ENCODE measurements at regions not wholly inside any gene's neighbourhood (a gene's known extent, or its start where the extent isn't known, plus 50 kb on each side); places are given as distances from the start of the nearest gene placed in this dataset.

DNA sequence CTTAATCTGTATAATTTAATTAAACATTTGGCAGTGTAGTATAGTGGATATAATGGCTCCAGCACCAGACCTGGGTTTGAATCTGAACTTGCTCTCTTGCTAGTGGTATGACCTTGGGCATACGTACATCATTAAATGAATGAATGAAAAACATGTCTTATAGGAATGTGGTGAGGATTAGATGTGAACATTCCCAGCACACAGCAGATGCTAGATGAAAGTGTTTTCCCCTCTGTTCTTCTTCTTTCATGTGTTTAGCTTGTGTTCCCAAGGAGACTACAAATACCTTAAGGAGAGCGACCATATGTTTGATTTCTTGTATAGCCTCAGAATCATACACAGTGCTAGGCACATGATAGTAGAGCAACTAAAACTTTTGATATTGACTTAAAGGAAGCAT lies 56.5 kb downstream of the CT47B1 start:
- DNase-seq = no peak

DNA sequence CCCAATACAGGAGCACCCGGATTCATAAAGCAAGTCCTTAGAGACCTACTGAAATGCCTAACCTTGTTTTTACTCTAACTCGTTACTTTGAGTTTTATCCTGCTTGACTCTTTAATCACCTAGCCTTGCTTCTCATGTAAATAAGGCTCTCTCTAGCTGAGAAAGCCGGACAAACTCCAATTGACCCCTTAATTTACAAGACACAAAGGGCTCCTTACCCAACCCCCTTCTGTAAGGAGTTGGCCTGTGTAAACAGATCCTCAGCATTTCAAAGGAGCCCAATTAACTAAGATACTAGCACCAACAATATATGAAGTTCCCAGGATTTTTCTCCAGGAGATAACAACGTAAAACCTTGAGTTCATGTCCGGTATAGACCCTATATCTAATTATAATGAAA lies 61.7 kb downstream of the CT47B1 start:
- DNase-seq = no peak

DNA sequence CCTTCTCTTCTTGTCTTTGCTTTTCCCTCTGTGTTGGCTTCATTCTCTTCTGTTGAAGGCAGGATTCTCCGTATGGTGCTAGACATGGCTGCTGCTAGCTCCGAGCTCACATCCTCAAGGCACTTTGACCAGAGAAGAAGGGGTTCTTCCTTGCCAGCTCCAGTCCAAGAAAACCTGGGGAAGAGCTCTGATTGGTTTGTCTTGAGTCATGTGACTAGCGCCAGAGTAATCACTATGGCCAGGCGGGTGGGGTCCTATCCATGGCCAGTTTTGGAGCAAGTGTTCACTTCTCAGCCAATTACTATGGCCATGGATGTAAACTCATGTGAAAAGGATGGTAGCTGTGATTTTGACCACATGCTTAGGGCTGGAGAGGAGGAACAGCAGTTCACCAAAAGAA lies 74.2 kb downstream of the CT47B1 start:
- no peak for DNase-seq

DNA sequence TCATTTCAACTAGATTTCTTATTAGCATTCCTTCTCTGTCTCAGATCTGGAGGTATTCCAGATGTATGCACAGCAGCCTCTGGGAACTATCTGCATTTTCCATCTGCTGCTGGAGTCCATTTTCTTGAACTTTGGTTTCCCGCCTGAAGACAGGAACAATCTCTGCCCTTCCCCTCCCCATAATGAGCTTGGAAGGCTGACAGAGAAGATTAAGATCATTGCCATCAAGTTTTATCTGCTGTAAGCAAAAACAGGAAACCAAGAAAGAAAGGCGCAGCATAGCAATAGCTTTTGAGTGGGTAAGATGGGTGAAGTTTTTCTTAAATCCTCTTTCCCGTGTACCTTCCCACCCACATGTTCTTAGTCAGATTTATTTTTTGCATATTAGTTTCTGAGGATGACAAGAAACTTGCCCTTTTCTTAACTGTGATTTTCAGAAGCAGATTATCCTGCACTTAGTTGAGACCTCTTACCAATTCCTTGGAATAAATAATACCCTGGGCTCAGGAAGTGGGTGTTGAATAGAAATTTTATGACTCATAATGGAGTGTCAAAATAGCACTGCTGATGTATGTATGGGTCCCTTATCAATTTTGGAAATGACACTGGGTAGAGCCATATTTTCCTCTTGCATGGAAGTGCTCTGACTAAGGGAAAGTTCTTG lies 78.3 kb downstream of the CT47B1 start:
- peak; percentile 7 for DNase-seq

DNA sequence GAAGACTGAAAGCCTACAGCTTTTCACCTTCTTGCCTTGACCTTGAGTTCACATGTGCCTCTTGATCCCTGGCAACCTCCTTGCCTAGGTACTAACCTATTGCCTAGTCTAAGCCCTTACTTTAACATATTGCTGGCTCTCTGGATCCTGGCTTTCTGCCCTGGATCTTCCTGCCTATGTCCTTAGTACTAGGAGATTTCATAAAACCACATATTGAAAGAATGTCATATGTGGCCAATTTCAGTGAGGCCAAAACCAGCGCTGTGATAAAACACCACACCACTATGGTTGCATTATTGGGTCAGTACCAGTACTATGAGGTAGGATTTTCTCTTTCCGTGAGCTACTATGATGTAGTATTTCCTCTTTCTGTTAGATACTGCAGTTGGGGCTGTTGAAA lies 80.4 kb downstream of the CT47B1 start:
- no peak for DNase-seq

DNA sequence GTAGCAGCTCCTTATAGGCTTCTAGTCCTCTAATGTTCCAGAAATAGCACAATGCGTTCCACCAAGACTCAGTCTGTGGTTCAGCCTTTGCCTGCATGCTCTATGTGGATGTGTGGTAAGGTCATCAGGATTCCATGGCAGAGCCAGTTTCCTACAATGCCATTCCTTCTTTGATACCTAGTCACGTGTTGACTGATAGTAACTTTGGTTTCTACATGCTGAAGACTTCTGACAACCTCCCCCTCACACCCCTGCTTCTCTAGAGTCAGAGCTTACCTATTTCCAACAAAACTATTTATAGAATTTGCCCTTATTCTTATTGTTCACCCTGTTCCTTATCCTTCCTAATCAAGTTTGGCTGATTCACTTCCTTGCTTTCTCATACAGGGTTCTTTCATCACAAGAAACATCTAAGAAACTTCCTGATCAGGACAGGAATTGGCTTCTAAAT lies 81.1 kb downstream of the CT47B1 start:
- DNase-seq = no peak

DNA sequence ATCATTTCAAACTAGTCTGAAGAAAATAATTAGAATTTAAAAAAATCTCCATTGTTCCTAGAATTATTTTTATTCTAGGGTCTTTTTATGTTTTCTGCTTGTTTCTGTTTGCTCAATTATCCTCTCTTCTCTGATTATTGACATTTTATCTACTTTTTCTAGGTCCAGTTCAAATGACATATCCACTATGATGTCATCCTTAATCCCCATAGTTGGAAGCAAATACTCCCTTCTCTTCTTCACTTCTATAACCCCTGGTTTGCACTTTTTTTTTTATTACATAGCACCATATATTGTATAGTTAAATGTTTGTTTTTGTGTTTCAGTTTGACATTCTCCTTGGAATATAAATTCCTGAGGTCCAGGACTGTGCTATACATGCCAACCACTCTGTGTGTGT lies 82.6 kb downstream of the CT47B1 start:
- no peak for DNase-seq

DNA sequence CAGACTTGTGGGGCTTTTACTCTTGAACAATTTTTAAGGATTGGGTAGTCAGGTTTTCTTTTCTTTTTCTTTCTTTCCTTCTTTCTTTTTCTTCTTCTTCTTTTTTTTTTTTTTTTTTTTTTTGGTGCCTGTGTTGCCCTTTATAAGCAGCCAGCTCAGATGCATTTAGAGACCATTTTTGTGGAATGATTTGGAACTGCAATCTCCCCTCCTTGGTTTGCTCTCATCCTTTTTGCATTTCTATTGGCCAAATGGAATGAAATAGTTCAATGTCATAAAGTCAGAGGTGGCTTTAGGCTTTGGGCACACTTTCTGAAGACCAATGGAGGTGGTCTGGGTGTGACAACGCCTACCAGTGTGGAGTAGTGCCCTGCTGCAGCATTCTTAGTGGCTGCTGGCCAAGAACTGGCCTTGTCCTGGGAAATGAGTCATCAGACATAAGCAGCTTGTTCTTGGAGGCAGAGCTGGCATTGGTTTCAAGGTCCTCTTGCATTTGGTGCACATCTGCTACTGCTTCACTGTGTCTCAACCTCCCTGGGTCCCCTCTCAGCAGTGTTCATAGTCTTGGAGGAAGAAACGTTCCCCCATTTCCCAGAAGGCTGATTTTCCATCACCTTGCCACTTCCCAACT lies 84.5 kb downstream of the CT47B1 start:
- no peak for DNase-seq

DNA sequence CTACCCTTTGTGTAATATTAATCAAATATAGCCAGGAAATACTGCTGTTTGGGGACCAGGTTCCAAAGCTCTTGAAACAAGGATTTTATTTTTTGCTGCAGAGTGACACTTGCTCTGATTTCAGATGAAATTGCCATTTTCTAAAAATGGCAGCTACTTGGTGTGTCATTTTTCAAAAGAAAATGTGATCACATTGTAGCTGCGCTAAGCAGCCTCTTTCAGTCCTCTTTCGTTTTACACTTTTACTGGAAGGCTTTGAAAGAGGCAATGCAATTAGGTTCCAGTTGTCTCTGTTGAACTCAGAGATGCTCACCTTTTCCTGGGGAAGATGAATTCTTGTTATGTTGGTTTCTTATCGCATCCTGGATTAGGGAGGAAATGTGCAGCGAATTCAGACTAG lies 85.1 kb downstream of the CT47B1 start:
- DNase-seq = no peak

DNA sequence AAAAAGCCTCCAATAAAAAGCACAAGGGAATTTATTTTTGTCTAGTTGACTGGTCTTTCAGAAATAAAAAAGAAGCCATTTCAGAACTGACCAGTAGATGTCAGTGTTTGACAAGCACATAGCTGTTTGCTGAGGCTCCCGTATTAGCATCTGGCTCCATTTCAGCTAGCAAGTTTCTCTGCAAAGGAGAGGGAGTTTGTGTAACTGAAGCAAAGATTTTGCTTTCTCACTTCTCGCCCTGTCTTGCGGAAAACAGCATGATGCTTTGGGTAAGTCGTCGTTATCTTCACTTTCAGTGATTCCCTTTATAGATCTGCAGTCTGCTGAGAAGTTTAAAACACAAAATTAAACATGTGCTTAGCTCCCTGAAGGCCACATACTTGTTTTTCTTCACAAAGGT lies 85.5 kb downstream of the CT47B1 start:
- DNase-seq = peak; percentile 66

DNA sequence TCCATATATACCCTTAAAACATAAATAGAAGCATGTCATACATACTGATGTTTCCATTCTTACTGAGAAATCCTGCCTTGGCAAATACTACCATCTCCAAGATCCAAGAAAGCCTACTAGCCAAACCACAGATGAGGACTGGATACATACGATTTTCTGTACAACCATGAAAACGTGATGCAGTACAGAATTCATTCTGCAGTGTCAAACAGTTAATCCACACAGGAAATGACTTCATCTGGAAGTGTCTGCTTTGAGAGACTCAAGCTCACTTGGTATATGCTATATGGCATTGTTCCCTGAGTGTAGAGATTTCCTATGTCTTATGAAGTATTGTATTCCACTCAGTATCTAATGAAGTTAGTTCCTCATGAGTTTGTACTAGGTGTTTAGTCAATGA lies 94.3 kb downstream of the CT47B1 start:
- no peak for DNase-seq

DNA sequence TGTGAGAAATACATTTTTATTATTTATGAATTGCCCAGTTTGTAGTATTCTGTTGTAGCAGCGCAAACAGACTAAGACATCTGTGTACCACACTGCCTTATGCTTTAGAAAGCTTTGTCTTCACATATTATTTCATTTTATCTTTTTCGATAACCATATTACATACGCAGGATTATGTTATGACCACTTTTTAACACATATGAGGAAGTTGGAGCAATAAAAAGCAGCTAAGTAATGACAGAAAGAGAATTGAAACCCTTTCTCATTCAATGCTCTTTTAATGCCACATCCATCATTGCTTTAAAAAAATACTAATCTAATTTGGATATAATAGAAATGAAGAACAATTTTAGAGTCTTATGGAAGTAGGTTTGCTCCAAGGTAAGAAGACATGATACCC lies 99.7 kb downstream of the CT47B1 start:
- DNase-seq = no peak

DNA sequence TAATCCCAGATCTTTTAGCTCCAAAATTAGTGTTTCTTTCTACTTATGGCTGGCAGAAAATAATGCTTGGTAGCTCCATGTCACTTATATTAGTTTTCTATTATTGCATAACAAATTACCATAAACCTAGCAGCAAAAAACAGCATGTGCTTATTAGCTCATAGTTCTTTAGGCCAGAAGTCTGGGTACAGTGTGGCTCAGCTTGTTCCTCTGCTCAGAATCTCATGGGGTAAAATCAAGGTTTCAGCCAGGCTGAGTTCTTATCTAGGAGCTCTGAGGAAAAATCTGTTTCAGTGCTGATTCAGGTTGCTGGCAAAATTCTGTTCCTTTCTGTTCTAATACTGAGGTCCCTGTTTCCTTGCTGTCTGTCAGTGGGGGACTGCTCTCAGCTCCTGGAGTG lies 101.1 kb downstream of the CT47B1 start:
- DNase-seq = no peak

DNA sequence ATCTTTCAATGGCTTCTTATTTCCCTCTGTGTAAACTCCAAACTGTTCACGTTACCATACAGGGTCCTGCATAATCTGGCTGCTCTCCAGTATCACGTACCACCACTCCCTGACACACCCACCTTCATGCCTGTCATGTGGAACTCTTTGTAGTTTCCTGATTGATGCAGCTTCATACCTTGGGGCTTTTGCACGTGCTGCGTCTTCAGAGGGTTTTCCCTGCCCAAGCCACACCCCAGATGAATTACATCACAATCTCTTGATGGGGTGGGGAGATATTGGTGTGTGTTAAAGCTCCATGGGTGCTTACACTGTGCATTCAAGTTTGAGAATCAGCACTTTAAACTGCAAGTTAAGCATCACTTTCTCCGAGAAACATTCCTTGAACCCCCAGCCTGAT lies 101.9 kb downstream of the CT47B1 start:
- DNase-seq = no peak

DNA sequence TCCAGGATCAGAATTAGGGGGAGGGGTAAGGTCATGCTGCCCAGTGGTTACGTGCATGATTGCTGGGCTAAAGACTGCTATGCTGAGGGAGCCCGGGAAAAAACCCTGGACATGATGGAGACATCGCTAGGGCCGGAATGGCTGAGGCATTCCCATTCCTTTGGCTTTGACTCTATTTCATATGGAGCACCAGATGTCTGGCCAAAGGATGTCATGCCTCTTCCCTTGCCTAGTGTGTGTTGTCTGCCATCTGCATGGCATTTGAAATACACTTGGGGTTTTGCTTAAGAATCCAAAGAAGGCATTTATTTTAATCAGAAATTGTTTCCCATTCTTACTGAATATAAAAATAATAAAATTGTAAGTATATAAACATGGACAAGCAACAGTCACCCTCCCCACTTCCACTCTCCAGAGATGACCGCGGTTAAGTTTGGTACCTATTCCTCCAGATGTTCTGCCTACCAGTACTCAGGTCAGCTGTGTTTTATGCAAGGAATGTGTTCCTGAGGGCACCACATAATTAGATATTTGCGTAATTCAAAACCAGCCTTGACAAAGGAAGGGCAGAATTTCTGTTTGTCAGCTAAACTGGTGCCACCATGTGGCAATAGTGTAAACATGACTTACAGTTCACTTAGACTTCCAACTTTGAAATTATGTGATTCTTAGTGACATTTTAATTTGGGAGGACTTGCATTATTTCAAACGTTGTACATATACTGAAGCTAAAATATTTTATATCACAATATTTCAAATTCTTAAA lies 105.9 kb downstream of the CT47B1 start:
- peak; percentile 29 for DNase-seq

DNA sequence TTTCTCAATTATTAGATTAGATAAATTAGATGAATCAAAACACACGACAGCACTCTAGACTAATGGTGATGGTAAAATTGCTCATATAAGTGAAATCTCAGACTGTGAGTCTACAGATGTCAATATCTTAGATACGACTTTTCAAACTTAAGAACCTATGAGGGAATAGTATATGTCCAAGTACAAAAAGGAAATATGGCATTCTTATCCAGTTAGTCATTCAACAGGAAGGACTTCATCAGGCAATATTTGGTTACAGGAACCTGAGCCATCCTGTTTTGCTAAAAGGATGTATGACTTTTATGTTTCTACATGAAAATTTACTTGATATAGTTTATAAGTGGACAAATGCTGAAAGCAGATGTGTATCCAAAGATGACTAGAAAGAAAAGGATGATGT lies 107.0 kb downstream of the CT47B1 start:
- DNase-seq = no peak

DNA sequence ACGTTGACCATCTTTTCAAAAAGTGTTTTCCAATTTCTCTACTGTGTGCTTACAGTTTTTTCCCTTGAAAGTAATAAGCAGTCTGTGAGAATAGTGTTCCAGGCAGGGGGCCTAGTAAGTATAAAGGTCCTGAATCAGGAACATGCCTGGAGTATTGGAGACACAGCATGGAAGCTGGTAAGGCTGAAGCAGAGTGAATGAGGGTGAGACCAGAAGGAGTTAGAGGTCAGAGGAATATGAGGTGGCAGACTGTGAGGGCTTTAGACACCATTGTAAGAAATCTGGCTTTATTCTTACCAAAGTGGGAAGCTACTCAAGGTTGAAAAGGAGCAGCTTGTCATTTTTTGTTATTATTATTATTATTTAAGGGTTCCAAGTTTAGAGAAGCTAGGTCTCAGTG lies 107.4 kb downstream of the CT47B1 start:
- DNase-seq = no peak

DNA sequence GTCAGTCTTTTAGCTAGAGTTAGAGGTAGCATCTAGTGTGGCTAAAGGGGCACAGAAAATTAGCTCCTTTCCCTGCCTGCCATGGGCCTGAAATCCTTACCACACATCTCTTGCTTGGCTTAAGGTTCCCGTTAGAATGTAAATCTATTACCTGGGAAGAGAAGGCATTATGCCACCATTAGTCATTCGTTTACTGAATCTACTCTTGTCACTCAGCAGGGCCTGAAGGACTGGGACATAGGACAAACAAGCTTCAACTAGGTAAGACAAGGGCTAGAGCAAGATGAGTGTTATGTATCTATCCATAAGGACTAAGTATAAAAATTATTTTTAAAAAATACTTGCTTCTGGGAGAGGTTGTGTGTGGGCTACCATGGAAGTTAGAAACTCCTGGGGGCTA lies 112.4 kb downstream of the CT47B1 start:
- no peak for DNase-seq

DNA sequence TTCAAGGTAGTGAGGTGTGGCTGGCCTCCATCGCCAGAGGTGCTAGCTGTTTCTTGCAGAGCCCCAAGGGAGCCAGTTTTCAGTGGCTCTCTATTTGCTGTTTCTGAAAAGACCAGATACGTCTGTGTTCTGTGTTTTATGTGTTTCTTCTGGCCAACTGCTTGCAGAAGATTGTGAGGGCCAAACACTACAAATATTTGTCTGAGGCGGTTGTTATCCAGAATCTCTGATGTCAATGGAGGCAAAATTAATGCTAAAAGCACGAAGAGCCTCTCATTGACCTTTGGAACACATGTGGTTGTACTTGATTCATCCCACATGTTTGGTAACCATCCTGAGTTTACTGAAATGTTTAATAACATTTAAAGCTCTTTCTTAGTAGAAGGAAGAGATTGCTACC lies 113.9 kb downstream of the CT47B1 start:
- DNase-seq = no peak

DNA sequence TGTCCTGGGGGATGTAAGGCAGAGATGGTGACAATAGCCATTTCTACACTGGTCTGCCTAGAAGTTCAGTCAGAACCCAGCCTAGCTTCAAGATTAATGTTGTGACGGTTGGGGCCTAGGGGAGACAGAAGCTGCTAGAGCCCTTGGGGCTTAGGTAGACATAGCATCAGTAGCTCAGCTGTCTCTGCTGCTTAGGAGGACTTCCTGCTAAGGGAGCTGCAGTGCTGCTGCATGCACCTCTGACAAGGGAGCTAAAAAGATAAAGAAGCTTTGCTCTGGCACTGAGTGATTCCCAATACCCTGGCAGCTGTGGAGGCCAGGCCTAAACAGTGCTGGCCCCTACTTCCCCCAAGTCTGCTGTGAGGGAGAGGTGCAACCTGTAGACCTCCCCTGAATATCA lies 116.0 kb downstream of the CT47B1 start:
- no peak for DNase-seq

DNA sequence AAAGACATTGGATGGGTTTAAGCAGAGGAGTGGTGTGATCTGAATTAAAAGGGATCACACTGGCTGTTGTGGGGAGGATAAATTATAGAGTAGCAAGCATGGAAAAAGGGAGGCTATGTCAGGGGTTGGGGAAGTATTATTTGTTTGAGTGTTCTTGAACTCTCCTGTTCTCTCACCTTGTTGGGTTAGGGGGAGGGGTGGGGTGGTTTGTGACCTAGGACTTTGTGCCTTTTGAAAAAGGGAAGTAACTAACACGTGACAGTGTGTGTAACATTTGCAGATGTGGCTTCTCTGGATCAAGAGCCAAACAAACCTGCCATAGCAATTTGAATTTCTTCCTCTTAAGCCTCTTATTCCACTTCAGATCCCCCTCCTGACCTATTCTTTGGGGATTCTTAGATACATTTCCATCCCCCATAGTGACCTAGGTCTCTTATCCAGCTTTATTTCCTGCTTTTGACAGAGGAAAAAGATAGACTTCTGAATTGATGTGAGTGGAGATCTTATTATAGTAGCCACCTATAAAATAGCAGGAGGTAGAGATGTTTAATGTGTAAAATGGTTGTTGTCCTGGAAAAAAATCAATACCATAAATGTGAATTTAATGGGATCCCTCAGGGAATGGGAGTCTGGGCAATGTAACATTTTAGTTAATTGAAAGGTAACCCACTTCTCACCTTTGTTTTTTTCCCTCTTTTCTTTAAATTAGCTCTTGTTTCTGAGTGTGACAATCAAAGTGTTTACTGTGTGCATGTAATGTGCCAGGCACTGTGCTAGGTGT lies 120.4 kb downstream of the CT47B1 start:
- DNase-seq = no peak

DNA sequence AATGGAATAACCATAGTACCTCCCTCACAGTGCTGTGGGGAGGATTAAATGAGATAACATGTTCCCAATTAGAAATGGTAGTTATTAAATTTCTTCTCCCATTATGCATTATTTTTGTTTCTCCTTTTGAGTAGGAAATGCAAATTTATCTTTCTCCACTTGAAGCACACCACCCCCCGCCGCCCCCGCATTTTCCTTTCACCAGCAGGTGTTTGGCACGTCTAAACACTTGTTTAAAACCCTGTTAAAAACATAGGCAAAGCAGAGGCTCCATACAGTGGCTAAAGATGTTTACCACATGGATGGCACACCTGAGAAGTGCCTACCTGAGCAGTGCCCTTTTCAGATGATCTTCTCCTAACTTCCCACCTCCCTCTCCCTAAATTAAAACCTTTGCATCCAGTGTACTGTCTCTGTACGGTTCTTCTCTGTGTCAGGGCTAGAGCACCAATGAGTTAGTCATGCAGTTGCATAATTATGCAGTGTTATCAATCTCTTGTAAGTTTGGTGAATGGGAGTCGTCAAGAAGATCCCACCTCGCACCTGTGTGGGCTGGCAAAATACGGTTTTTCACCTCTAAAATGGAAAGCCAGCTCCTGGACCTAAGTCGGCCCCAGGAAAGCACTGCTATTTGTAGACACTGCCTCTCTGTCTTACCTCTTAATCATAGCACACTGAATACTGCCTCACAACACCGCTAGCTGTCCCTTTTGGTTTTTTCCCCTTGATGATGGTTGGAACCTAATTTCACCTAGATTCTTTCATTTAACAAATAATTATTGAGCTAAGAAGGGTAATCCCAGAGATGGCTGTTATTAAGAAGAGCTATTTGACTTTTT lies 122.0 kb downstream of the CT47B1 start:
- no peak for DNase-seq
